H54 (cell line): ENCODE measurements at regions not wholly inside any gene's neighbourhood (a gene's known extent, or its start where the extent isn't known, plus 50 kb on each side); places are given as distances from the start of the nearest gene placed in this dataset.
"Not testable (repeated sequence)": the region's sequence is repeated elsewhere in the genome, so short reads cannot be mapped to it uniquely, and the experiment has no call there.

Experiments used
- DNase-seq: peaks from one replicate; pipeline ENCODE4 v3.0.0; 2011; ENCODE audit warnings: low spot score, mixed read lengths; ENCODE audit not compliant: insufficient read length
- FAIRE-seq: peaks from 3 replicates; lab custom pipeline; 2011; peaks lifted over from hg19 to GRCh38; lab: Jason Lieb, UNC
- POLR2A ChIP-seq: IDR thresholded peaks from 2 replicates; pipeline ENCODE4 v1.6.1; 2011; ENCODE audit warnings: low read depth, mild to moderate bottlenecking, low read length

DNA sequence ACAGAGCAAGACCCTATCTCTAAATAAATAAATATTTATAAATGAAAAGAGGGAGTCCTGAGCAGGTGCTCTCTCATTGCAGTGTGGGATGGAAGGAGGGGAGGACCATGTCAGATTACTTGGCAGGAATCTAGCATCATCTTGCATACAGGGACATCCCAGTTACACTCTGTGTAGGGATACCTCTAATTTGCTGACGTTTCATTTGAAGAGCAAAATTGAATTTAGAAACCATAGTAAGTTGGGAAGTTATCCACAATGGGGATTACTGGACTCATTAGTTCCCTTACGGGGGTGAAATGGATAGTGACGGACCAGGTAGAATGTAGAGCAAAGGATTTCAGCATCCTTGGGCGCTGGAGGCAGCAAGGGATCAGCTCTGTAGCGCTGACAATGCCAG lies 52.1 kb downstream of the ARHGEF18 start:
- no peak for FAIRE-seq
- no peak for DNase-seq
- no peak for TF ChIP-seq POLR2A

DNA sequence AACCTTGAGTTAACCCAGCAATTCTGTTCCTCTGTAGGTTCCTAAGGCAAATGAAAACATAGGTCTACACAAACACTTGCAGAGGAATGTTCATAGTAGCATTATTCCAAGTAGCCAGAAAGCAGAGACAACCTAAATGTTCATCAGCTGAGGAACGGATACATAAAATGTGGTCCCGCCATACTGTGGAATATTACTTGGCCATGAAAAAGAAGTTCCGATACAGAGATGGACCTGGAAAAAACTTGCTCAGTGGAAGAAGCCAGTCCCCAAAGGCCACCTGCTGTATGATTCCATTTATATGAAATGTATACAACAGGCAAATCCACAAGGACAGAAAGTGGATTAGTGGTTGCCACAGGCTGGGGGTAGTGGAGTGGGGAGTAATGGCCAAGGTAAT lies 53.0 kb downstream of the ARHGEF18 start:
- DNase-seq (no peak), FAIRE-seq (no peak)
- TF ChIP-seq POLR2A, result no peak

DNA sequence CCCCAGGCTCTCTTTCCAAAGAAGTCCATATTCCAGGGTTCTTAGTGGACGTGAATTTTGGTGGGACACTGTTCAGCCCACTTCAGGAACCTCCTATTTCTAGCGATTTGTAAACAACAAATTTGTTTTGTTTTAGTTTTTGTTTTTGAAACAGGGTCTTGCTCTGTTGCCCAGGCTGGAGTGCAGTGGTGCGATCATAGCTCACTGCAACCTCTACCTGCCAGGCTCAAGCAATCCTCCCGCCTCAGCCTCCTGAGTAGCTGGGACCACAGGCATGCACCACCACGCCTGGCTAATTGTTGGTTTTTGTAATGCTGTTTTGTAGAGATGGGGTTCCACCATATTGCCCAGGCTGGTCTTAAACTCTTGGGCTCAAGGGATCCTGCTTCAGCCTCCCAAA lies 56.7 kb downstream of the ARHGEF18 start:
- not testable (repeated sequence) for FAIRE-seq, DNase-seq

DNA sequence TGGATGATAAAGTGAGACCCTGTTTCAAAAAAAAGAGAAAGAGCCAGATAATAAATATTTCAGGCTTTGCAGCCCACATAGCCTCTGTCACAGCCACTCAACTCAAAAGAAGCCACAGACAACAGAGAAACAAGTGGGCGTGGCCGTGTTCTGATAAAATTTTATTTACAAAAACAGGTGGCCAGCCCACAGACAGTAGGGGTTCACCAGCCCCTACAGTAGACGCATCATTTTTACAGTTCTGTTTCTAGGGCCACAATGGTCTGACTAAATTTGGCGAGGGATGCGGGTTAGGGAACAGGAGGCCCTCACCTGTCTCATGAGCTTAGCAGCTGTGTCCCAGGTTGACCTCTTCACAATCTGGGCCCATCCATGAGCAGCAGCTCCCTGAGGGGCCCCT lies 59.5 kb downstream of the ARHGEF18 start:
- no peak for TF ChIP-seq POLR2A
- DNase-seq (no peak), FAIRE-seq (no peak)

DNA sequence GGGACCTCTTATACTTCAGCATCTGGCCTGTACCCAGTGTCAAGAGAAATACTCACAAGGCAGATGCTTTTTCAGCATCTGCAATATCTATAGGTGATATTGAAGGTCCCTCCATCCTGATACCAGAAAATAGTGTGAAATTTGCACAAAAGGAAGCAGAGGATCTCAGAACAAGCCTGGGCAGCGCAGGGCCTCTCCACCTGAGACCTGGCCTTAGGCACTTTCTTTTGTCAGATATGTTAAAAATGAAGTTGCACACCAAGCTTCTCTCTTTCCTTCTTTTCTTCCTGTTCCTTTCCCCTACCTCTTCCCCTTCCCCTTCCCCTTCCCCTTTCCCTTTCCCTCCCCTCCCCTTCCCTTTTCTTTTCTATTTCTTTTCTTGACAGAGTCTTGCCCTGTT lies 62.2 kb downstream of the ARHGEF18 start:
- no peak for TF ChIP-seq POLR2A
- DNase-seq, result no peak
- FAIRE-seq, result no peak

DNA sequence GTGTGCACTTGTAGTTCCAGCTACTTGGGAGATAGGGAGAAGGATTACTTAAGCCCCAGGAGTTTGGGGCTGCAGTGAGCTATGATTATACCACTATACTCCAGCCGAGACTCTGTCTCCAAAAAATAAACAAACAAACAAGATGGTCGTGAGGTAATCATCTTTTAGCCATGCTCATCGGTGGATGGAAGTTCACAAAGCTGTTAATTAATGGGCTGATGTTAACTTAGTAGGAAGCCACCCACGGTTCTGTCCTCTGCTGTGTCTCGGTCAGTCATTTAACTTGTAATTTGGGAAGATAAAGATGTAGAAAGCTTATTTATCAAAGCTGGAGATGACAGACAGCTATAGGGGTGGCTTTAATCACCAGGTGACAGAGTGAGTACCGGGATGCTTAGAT lies 64.9 kb downstream of the ARHGEF18 start:
- FAIRE-seq (no peak), DNase-seq (no peak)
- TF ChIP-seq POLR2A, result no peak

DNA sequence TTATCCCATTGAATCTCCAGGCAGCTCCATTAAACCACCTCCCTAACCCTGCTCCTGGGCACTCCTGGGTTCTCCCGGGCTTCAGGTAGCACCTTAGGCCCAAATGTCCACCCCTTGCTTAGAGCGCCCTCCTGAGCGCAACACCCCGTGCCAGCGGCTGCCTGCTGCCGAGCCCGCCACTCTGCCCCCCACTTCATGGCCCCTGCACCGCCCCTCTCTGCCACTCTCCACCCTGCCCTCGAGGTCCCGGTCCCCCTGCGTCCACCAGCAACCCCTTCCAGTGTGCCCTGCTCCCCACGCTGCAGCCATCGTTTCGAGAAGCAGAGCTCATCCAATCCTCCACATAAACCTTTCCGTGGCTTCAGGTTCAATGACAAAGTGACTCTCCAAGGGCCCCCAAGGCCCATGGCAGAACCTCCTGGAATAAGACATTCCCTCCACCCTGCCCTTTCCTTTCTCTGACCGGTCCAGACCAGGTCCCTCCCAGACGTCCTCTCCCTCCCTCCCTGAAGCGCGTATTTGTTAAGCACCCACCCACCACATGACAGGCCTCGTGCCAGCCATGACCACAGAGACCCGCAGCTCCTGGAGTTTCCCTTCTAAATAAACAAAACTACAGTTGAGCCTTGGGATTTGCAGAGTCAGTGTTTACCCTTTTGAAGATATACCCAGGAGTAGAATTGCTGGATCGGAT lies 66.6 kb downstream of the ARHGEF18 start:
- FAIRE-seq (no peak), DNase-seq (no peak)
- no peak for TF ChIP-seq POLR2A

DNA sequence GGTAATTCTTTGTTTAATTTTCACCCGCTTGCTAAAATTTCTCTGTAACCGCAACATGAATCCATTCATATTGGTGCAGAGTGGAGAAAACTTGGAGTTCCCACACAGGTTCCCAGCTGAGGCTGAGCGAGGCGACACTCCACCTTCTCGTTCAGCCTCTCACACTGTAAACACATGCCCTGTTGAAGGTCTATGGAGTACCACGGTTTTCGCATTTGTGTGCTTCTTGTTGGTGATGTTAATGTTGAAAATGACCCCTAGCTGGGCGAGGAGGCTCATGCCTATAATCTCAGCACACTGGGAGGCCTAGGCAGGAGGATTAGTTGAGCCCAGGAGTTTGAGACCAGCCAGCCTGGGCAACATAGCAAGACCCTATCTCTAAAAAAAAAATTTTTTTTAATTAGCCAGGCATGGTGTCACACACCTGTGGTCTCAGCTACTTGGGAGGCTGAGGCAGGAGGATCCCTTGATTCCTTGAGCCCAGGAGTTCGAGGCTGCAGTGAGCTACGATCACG lies 67.2 kb downstream of the ARHGEF18 start:
- DNase-seq (no peak), FAIRE-seq (no peak)
- no peak for TF ChIP-seq POLR2A

DNA sequence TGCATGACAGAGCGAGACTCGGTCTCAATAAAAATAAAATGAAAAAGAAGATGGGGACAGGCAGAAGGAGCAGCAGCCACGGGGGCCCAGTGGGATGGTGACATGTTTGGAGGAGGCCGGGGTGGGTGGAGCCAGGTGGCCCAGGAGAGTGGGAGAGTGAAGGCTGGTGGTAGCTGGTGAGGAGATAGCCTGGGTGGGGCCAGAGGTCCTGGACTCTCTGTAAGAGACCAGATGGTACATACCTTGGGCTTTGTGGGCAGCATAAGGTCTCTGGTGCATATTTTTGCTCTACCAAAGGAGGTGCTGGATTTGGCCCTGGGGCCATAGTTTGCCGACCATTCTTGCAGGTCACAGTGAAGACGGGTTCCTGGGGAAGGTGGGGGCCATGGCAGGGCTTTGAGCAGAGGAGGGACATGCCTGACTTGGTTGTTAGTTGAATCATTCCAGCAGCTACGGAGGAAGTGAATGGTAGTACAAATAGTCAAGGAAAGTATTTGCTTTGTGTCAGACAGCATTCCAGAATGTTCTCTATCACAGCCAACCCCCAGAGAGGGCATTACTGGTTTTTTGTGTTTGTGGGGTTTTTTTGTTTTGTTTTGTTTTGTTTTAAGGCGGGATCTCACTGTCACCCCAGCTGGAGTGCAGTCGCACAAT lies 69.1 kb downstream of the ARHGEF18 start:
- FAIRE-seq, result no peak
- DNase-seq, result no peak
- TF ChIP-seq POLR2A, result no peak

DNA sequence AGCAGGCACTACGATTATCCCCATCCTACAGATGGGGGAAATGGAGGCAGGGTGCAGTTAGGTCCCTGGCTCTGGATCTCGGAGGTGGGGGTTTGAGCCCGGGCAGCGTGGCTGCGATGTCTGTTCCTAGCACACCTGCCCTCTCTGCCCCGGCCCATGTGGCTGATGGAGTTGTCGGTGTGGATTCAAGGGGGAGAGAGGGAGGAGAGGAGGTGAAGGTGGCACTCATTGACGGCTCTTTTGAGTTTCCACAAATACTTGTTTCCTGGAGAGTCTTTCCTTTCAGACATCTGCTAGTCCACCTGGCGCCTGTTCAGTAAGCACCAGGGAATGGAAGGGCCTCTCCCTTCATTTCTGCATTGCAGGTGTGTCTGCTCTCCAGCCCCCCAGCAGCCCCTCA lies 69.9 kb downstream of the ARHGEF18 start:
- no peak for DNase-seq
- FAIRE-seq, result no peak
- no peak for TF ChIP-seq POLR2A

DNA sequence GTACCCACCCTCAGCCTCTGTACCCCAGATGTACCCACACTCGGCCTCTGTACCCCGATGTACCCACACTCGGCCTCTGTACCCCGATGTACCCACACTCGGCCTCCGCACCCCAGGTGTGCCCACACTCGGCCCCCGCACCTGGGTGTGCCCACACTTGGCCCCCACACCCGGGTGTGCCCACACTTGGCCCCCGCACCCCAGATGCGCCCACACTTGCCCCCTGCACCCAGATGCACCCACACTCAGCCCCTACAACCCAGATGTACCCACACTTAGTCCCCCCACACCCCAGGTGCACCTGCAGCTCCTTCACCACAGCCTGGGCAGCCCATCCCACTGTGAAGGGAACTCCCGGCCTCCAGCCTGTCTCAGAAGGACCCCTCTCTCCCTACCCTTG lies 69.7 kb downstream of the PEX11G start:
- no peak for DNase-seq
- FAIRE-seq, result no peak
- TF ChIP-seq POLR2A, result no peak

DNA sequence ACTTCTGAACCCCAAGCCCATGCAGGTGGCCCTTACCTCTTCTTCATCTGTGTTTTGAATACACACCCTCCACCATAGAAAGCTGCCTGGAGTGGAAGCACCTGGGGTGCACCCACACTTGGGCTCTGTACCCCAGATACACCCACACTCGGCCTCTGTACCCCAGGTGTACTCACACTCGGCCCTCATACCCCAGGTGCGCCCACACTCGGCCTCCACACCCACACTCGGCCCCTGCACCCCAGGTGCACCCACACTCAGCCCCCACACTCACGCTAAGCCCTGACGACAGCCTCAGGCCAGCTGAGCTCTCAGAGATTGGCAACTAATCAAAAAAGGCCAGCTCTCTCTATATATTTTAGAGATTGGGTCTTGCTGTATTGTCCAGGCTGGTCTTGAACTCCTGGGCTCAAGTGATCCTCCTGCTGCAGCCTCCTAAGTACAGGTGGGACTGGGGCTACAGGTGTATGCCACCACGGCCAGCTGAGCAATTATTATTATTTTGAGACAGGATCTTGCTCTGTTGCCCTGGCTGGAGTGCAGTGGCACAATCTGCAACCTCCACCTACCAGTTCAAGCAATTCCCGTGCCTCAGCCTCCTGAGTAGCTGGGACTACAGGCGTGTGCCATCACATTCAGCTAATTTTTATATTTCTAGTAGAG lies 68.9 kb downstream of the PEX11G start:
- no peak for TF ChIP-seq POLR2A
- FAIRE-seq (no peak), DNase-seq (no peak)

DNA sequence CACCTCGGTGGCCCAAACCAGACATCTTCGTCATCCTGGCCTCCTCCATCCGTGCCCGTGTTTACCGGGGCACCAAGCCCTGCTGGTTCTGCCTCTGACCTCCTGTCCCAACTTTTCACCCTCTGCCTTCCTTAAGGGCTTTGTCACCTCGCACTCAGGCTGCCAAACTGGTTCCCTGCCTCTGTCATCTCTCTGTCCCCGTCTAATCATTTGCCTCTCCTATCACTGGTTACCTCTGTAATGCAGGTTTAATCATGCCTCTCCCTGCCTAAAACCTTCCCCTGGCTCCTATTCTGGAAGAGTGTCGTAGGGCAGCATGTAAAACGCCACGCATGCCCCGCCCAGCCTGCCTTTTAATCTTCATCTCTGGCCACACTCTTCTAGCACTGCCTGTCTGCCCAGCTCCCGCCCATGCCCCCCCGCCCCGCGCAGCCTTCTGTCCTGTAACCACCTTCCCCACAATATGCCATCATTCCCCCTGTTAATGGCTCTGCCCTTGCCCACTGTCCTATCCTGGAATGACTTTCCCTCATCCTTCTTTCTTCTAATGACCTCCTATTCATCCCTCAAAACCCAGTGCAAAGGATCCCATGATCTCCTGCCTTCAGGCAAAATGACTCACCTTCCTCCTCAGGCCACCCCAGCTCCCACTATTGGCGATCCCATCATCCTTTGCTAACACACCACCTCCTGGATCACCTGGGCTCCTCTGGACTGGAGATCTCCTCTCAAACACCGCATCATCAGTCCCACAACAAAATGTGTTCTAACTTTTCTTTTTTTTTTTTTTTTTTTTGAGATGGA lies 66.7 kb downstream of the PEX11G start:
- TF ChIP-seq POLR2A, result no peak
- DNase-seq (peak; percentile 48), FAIRE-seq (no peak)
